Upper lobe of left lung (tissue), 6 donors: ENCODE measurements at regions not wholly inside any gene's neighbourhood (a gene's known extent, or its start where the extent isn't known, plus 50 kb on each side); places are given as distances from the start of the nearest gene placed in this dataset.

ENCODE experiments used
- ATAC-seq, 2 donors: fragments of 200-7000 bp; cut with Tn5 transposase; one replicate each; pipeline ENCODE4 v1.9.1; 2022; ENCODE audit warnings: mild to moderate bottlenecking in 2 of 2, moderate library complexity in 2 of 2; ENCODE audit not compliant: low FRiP score in 2 of 2
- DNase-seq, 2 donors: peaks; one replicate each; pipeline ENCODE4 v3.0.0-alpha.2; 2019 to 2020
- H3K27ac ChIP-seq, 4 donors: fragments of 200-600 bp; sonication (generic); one replicate each; pipeline ENCODE4 v1.5.1; 2016 to 2019
- H3K27me3 ChIP-seq, 4 donors: fragments of 200-600 bp; sonication (generic); one replicate each; pipeline ENCODE4 v1.5.1; 2017 to 2019
- H3K36me3 ChIP-seq, 4 donors: fragments of 200-600 bp; sonication (generic); one replicate each; pipeline ENCODE4 v1.5.1; 2016 to 2019
- H3K4me1 ChIP-seq, 4 donors: fragments of 200-600 bp; sonication (generic); one replicate each; pipeline ENCODE4 v1.5.1; 2018 to 2019
- H3K4me3 ChIP-seq, 4 donors: fragments of 200-600 bp; sonication (generic); one replicate each; pipeline ENCODE4 v1.5.1; 2017 to 2019; ENCODE audit warnings: mild to moderate bottlenecking in 2 of 4, moderate library complexity in 1 of 4
- H3K9me3 ChIP-seq, 4 donors: fragments of 200-600 bp; sonication (generic); one replicate each; pipeline ENCODE4 v1.5.1; 2018 to 2019
- EP300 ChIP-seq, 4 donors: sonication (generic); formaldehyde crosslinking; IDR thresholded peaks; one replicate each; pipeline ENCODE4 v1.5.1; 2017; ENCODE audit warnings: antibody characterized with exemption in 4 of 4, control low read depth in 2 of 4
- POLR2A ChIP-seq, 4 donors: fragments of 450-650 bp; IDR thresholded peaks; one replicate each; pipeline ENCODE4 v1.5.1; 2016 to 2017; ENCODE audit warnings: antibody characterized with exemption in 4 of 4, mild to moderate bottlenecking in 2 of 4
- POLR2AphosphoS5 ChIP-seq, 2 donors: sonication (generic); formaldehyde crosslinking; IDR thresholded peaks; one replicate each; pipeline ENCODE4 v1.5.1; 2017; ENCODE audit warnings: antibody characterized with exemption in 2 of 2
- WGBS, 2 donors: methylation state at CpG; one replicate each; pipeline ENCODE4 v1.1.5; 2017 to 2018; 5-methylcytosine and 5-hydroxymethylcytosine counted together
- TF ChIP-seq, protein P1 (sequence below), 6 experiments: fragments of 450-650 bp in 4 of 6; fragments of 200-600 bp in 2 of 6; sonication (generic) in 2 of 6; IDR thresholded peaks; one replicate each; pipeline ENCODE4 v1.5.1; 2016 to 2019; ENCODE audit warnings: antibody characterized with exemption in 6 of 6
- donor health status: DM: no; HTN: no; CAD: no; lungs with moderate emphysema.
- donor health status: DM: no; HTN: yes; CAD: no; lungs with severe emphysema.

DNA sequence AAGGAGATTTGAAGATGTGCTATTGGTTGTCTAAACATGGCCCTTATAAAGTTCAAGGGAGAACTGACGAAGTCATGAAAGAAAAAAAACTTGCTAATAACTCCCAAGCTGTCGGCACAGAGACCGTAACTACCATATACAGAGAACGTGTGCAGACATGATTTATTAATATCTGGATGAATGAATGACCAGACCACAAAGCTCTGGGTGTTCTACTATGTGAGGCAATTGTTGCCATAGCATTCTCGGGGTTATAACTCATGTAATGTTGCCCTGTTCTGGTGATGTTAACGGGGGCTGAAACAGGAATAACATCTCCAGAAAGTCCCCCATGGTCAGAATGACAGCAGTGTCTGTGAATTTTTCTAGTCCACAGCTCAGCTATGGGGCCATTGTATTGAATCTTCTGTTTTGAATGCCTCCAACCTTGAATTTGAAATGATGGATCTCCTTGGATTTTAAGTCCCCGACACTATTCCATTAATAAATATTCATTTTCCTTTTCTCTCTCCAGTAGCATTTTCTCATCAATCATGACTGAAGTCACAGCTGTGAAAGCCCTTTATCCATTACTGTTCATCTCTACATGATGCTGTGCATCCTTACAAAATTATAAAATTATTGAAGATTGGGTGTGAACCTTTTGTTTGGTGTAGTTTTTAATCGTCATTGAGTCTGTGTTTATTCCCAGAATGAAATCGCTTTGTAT, 483.4 kb upstream of the KLHL29 start:
- no peak overlapping the region for H3K4me3 ChIP-seq
- whole genome bisulfite sequencing, 2 donors = 76 to 78% methylated on average over 9 of the region's 9 CpGs
- peaks cover 0 to 1% (median 0%) of the 10 kb centered on the region in 4 donors for H3K4me1 ChIP-seq
- H3K27ac ChIP-seq = no peak overlapping the region
- H3K9me3 ChIP-seq = no peaks in the 10 kb centered on the region
- H3K27me3 ChIP-seq = no peaks in the 10 kb centered on the region
- no peaks in the 10 kb centered on the region for H3K36me3 ChIP-seq
- DNase-seq (no peak), ATAC-seq (no peak)
- TF ChIP-seq POLR2AphosphoS5 (IDR thresholded peaks at IDR 0.05) (no peak), EP300 (IDR thresholded peaks at IDR 0.05) (no peak), POLR2A (IDR thresholded peaks at IDR 0.05) (no peak)
- TF ChIP-seq, protein P1, sequence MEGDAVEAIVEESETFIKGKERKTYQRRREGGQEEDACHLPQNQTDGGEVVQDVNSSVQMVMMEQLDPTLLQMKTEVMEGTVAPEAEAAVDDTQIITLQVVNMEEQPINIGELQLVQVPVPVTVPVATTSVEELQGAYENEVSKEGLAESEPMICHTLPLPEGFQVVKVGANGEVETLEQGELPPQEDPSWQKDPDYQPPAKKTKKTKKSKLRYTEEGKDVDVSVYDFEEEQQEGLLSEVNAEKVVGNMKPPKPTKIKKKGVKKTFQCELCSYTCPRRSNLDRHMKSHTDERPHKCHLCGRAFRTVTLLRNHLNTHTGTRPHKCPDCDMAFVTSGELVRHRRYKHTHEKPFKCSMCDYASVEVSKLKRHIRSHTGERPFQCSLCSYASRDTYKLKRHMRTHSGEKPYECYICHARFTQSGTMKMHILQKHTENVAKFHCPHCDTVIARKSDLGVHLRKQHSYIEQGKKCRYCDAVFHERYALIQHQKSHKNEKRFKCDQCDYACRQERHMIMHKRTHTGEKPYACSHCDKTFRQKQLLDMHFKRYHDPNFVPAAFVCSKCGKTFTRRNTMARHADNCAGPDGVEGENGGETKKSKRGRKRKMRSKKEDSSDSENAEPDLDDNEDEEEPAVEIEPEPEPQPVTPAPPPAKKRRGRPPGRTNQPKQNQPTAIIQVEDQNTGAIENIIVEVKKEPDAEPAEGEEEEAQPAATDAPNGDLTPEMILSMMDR (IDR thresholded peaks at IDR 0.05) = no peak

DNA sequence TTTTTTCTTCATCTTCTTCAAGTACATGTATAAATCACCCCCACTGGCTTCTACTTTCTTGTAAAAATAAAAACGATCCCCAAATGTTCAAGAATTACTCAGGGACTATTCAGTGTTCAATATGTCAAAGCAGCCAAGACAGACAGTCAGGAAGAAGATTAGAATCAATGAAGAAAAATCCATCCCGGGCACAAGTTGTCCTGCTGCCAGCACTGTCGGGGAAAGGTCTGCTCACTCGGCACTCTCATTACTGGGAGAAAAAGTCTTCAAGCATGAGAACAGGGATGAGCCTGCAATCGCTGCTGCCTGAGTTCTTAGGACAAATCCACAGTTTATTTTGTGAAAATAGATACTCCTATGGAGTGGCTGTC, 482.8 kb upstream of the KLHL29 start:
- 71 to 80% methylated on average over 5 of the region's 5 CpGs for WGBS, 2 donors
- Histone ChIP-seq H3K27me3 (no peaks in the 10 kb centered on the region), H3K9me3 (no peaks in the 10 kb centered on the region), H3K4me1 (peaks cover 0 to 4% (median 3%) of the 10 kb centered on the region in 4 donors), H3K36me3 (no peaks in the 10 kb centered on the region), H3K4me3 (no peak overlapping the region), H3K27ac (no peak overlapping the region)
- DNase-seq = no peak
- no peak for TF ChIP-seq EP300 (IDR thresholded peaks at IDR 0.05)
- TF ChIP-seq, protein P1 (IDR thresholded peaks at IDR 0.05) = no peak
- no peak for TF ChIP-seq POLR2A (IDR thresholded peaks at IDR 0.05)
- no peak for TF ChIP-seq POLR2AphosphoS5 (IDR thresholded peaks at IDR 0.05)
- ATAC-seq = no peak

- Histone ChIP-seq H3K27me3 (no peaks in the 10 kb centered on the region), H3K4me3 (no peak overlapping the region), H3K36me3 (no peaks in the 10 kb centered on the region), H3K9me3 (no peaks in the 10 kb centered on the region), H3K4me1 (peaks cover 0 to 7% (median 4%) of the 10 kb centered on the region in 4 donors), H3K27ac (no peak overlapping the region)
- WGBS, 2 donors = 88 to 91% methylated on average over 6 of the region's 6 CpGs
- DNase-seq (no peak), ATAC-seq (no peak)
- TF ChIP-seq POLR2AphosphoS5 (IDR thresholded peaks at IDR 0.05) (no peak), POLR2A (IDR thresholded peaks at IDR 0.05) (no peak), EP300 (IDR thresholded peaks at IDR 0.05) (no peak)
- TF ChIP-seq, protein P1 (IDR thresholded peaks at IDR 0.05) = no peak
These were observed 482.3 kb upstream of the KLHL29 start for GRCh38 chr2:22902662-22903165.

GRCh38 chr2:22903616-22904015, 481.4 kb upstream of the KLHL29 start:
- no peak overlapping the region for H3K4me3 ChIP-seq
- DNase-seq (no peak), ATAC-seq (no peak)
- H3K27me3 ChIP-seq = no peaks in the 10 kb centered on the region
- TF ChIP-seq, protein P1 (IDR thresholded peaks at IDR 0.05) = no peak
- no peak for TF ChIP-seq EP300 (IDR thresholded peaks at IDR 0.05)
- no peak for TF ChIP-seq POLR2A (IDR thresholded peaks at IDR 0.05)
- no peak for TF ChIP-seq POLR2AphosphoS5 (IDR thresholded peaks at IDR 0.05)
- no peak overlapping the region for H3K27ac ChIP-seq
- H3K9me3 ChIP-seq = no peaks in the 10 kb centered on the region
- 80 to 90% methylated on average over 1 of the region's 1 CpG for WGBS, 2 donors
- H3K4me1 ChIP-seq = peaks cover 0 to 7% (median 4%) of the 10 kb centered on the region in 4 donors
- no peaks in the 10 kb centered on the region for H3K36me3 ChIP-seq
